HG02970 (cell line): ENCODE measurements at regions not wholly inside any gene's neighbourhood (a gene's known extent, or its start where the extent isn't known, plus 50 kb on each side); places are given as distances from the start of the nearest gene placed in this dataset.
"Not testable (repeated sequence)": the region's sequence is repeated elsewhere in the genome, so short reads cannot be mapped to it uniquely, and the experiment has no call there.

Experiments
- ATAC-seq: cut with Tn5 transposase; IDR thresholded peaks from one replicate; pipeline ENCODE4 v1.9.1; 2021; ENCODE audit warnings: mild to moderate bottlenecking, moderate library complexity, moderate number of reproducible peaks; ENCODE audit not compliant: unreplicated experiment, low FRiP score

- ATAC-seq: no peak
Measured at GRCh38 chr18:51323961-51324360, 126.5 kb upstream of the MEX3C start.

- ATAC-seq: no peak
Measured at GRCh38 chr18:51330148-51330547, 132.7 kb upstream of the MEX3C start.

GRCh38 chr18:51330739-51331138 is 133.3 kb upstream of the MEX3C start:
- no peak for ATAC-seq

GRCh38 chr18:51337406-51337805 is 139.9 kb upstream of the MEX3C start:
- no peak for ATAC-seq

GRCh38 chr18:51339856-51340255 is 142.4 kb upstream of the MEX3C start:
- no peak for ATAC-seq

GRCh38 chr18:51340332-51340731 is 142.9 kb upstream of the MEX3C start:
- ATAC-seq: no peak

GRCh38 chr18:51342815-51343214 is 145.3 kb upstream of the MEX3C start:
- no peak for ATAC-seq

- ATAC-seq: no peak
Measured at GRCh38 chr18:51345848-51346391, 148.4 kb upstream of the MEX3C start.

GRCh38 chr18:51346404-51346803 is 148.9 kb upstream of the MEX3C start:
- no peak for ATAC-seq

GRCh38 chr18:51350081-51350480 is 152.6 kb upstream of the MEX3C start:
- ATAC-seq: no peak

GRCh38 chr18:51355841-51356240 is 158.4 kb upstream of the MEX3C start:
- ATAC-seq: no peak

- ATAC-seq: not testable (repeated sequence)
Measured at GRCh38 chr18:51360301-51360700, 162.8 kb upstream of the MEX3C start.

- no peak for ATAC-seq
Measured at GRCh38 chr18:51361130-51361860, 163.8 kb upstream of the MEX3C start.

- ATAC-seq: no peak
Measured at GRCh38 chr18:51363384-51363783, 165.9 kb upstream of the MEX3C start.

- ATAC-seq: no peak
Measured at GRCh38 chr18:51370996-51371395, 173.5 kb upstream of the MEX3C start.

- ATAC-seq: no peak
Measured at GRCh38 chr18:51371929-51372328, 174.4 kb upstream of the MEX3C start.

GRCh38 chr18:51382081-51382480 is 184.6 kb upstream of the MEX3C start:
- ATAC-seq: no peak

GRCh38 chr18:51383116-51383515 is 185.6 kb upstream of the MEX3C start:
- no peak for ATAC-seq

- no peak for ATAC-seq
Measured at GRCh38 chr18:51383711-51384110, 186.2 kb upstream of the MEX3C start.

GRCh38 chr18:51385270-51385669 is 187.8 kb upstream of the MEX3C start:
- no peak for ATAC-seq

GRCh38 chr18:51390702-51391101 is 193.2 kb upstream of the MEX3C start:
- no peak for ATAC-seq

GRCh38 chr18:51391215-51391614 is 193.7 kb upstream of the MEX3C start:
- no peak for ATAC-seq
